ENCODE measurements at regions not wholly inside any gene's neighbourhood (a gene's known extent, or its start where the extent isn't known, plus 50 kb on each side); places are given as distances from the start of the nearest gene placed in this dataset.

- Histone ChIP-seq H3K36me3 (replicated peaks in 1 of 2; ENCODE audit: control insufficient read depth in 1 of 2, insufficient read depth in 2 of 2, low read length in 2 of 2) (no peaks in the 10 kb centered on the region), H3K79me2 (ENCODE audit: insufficient read depth, low read length) (no peaks in the 10 kb centered on the region), H3K9me3 (ENCODE audit: low read length) (no peaks in the 10 kb centered on the region), H4K20me1 (ENCODE audit: insufficient read depth, low read length) (no peaks in the 10 kb centered on the region), H2AFZ (ENCODE audit: low read length) (no peak overlapping the region), H3K27ac (ENCODE audit: extremely low read length, insufficient read depth, low read length) (no peak overlapping the region), H3K4me1 (ENCODE audit: insufficient read depth, low read length) (no peaks in the 10 kb centered on the region), H3K27me3 (ENCODE audit: control insufficient read depth in 1 of 2, insufficient read depth in 2 of 2, low read length in 2 of 2) (no peaks in the 10 kb centered on the region), H3K4me3 (replicated peaks in 1 of 3; ENCODE audit: insufficient read depth in 1 of 3, low read depth in 2 of 3, low read length in 3 of 3) (no peak overlapping the region), H3K9ac (ENCODE audit: insufficient read depth, low read depth, low read length) (no peak overlapping the region), H3K4me2 (ENCODE audit: low read depth, low read length) (no peak overlapping the region)
- ATAC-seq (no peak), DNase-seq (ENCODE audit: low spot score) (no peak), FAIRE-seq (no peak)
- TF ChIP-seq MED13 (CRISPR knock-in tag; IDR thresholded peaks at IDR 0.05) = no peak
- TF ChIP-seq ZNF280B (CRISPR knock-in tag; IDR thresholded peaks at IDR 0.05; ENCODE audit: borderline replicate concordance) = no peak
- no peak for TF ChIP-seq RBFOX2 (IDR thresholded peaks at IDR 0.05; ENCODE audit: low read depth, low read length)
- BruUV-seq (replicated peaks) = no TSS peak
- intact Hi-C loops (cut with micrococcal nuclease; ENCODE audit: unreplicated experiment) (no loop called here), in situ Hi-C loops (cut with HindIII; ENCODE audit: extremely low pct_ligation_motif_present, low pct_unique_long_range_greater_than_20kb) (no loop called here)
- ChIA-PET CTCF (ENCODE audit: low intra/inter-chr PET ratio, low total read pairs) (no interaction called here), POLR2A (no interaction called here)
Measured at GRCh38 chr4:132982151-132982550, 166.9 kb upstream of the PCDH10 start.

GRCh38 chr4:132991111-132991510 lies 158.0 kb upstream of the PCDH10 start:
- Histone ChIP-seq H3K9me3 (ENCODE audit: low read length) (no peaks in the 10 kb centered on the region), H3K36me3 (replicated peaks in 1 of 2; ENCODE audit: control insufficient read depth in 1 of 2, insufficient read depth in 2 of 2, low read length in 2 of 2) (no peaks in the 10 kb centered on the region), H4K20me1 (ENCODE audit: insufficient read depth, low read length) (no peaks in the 10 kb centered on the region), H3K4me3 (replicated peaks in 1 of 3; ENCODE audit: insufficient read depth in 1 of 3, low read depth in 2 of 3, low read length in 3 of 3) (no peak overlapping the region), H2AFZ (ENCODE audit: low read length) (no peak overlapping the region), H3K27ac (ENCODE audit: extremely low read length, insufficient read depth, low read length) (no peak overlapping the region), H3K27me3 (ENCODE audit: control insufficient read depth in 1 of 2, insufficient read depth in 2 of 2, low read length in 2 of 2) (no peaks in the 10 kb centered on the region), H3K9ac (ENCODE audit: insufficient read depth, low read depth, low read length) (no peak overlapping the region), H3K4me2 (ENCODE audit: low read depth, low read length) (no peak overlapping the region), H3K4me1 (ENCODE audit: insufficient read depth, low read length) (no peaks in the 10 kb centered on the region), H3K79me2 (ENCODE audit: insufficient read depth, low read length) (no peaks in the 10 kb centered on the region)
- ATAC-seq (no peak), FAIRE-seq (no peak), DNase-seq (ENCODE audit: low spot score) (no peak)
- in situ Hi-C loops (cut with HindIII; ENCODE audit: extremely low pct_ligation_motif_present, low pct_unique_long_range_greater_than_20kb) (no loop called here), intact Hi-C loops (cut with micrococcal nuclease; ENCODE audit: unreplicated experiment) (no loop called here)
- TF ChIP-seq ZNF441 (CRISPR knock-in tag; IDR thresholded peaks at IDR 0.05; ENCODE audit: borderline replicate concordance) (no peak), ZSCAN31 (CRISPR knock-in tag; IDR thresholded peaks at IDR 0.05; ENCODE audit: low read depth) (no peak), ZNF672 (CRISPR knock-in tag; IDR thresholded peaks at IDR 0.05) (no peak), ZNF263 (CRISPR knock-in tag; IDR thresholded peaks at IDR 0.05) (no peak), SCMH1 (CRISPR knock-in tag; IDR thresholded peaks at IDR 0.05; ENCODE audit: borderline replicate concordance) (no peak), TEAD3 (CRISPR knock-in tag; optimal IDR thresholded peaks at IDR 0.05; ENCODE audit: borderline replicate concordance) (no peak), MED1 (CRISPR knock-in tag; IDR thresholded peaks at IDR 0.05) (no peak)
- POLR2A ChIA-PET = no interaction called here
- CTCF ChIA-PET (ENCODE audit: low intra/inter-chr PET ratio, low total read pairs) = no interaction called here
- no TSS peak for BruUV-seq (replicated peaks)

All from HepG2 (cell line).